Stimulated activated CD4-positive, alpha-beta T cell treated with anti-CD3 and anti-CD28 coated beads, Interleukin-15, amount 100 ng/mL, for 48 hours (primary cell): ENCODE measurements at regions not wholly inside any gene's neighbourhood (a gene's known extent, or its start where the extent isn't known, plus 50 kb on each side); places are given as distances from the start of the nearest gene placed in this dataset.
A peak's percentile ranks its signal among the peaks of the same experiment; 100 is the strongest.
"Not testable (repeated sequence)": the region's sequence is repeated elsewhere in the genome, so short reads cannot be mapped to it uniquely, and the experiment has no call there.

Experiments used
- DNase-seq, 2 donors: peaks; one replicate each; pipeline ENCODE4 v3.0.0-alpha.2; 2020; ENCODE audit warnings: low read depth in 2 of 2

DNA sequence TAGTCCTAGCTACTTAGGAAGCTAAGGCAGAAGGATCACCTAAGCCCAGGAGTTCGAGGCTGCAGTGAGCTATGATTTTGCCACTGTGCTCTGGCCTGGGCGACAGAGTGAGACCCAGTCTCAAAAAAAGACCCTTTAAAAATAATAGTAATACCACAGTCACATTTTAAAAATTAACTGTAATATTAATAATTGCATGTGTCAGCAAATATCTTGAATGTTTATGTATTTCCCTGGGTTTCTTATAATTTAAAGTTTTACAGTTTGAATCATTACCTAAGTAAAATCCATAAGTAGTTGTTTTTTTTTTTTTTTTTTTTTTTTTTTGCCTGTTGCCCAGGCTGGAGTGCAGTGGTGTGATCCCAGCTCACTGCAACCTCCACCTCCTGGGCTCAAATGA is 69.2 kb downstream of the LYZL2 start:
- DNase-seq = no peak

GRCh38 chr10:30559180-30559579 is 70.4 kb downstream of the LYZL2 start:
- no peak for DNase-seq

- no peak for DNase-seq
Observed at GRCh38 chr10:30558411-30558810, 71.1 kb downstream of the LYZL2 start.

- DNase-seq = no peak
Observed at GRCh38 chr10:30557884-30558283, 71.7 kb downstream of the LYZL2 start.

- no peak for DNase-seq
Observed at GRCh38 chr10:30556189-30556588, 73.4 kb downstream of the LYZL2 start.

DNA sequence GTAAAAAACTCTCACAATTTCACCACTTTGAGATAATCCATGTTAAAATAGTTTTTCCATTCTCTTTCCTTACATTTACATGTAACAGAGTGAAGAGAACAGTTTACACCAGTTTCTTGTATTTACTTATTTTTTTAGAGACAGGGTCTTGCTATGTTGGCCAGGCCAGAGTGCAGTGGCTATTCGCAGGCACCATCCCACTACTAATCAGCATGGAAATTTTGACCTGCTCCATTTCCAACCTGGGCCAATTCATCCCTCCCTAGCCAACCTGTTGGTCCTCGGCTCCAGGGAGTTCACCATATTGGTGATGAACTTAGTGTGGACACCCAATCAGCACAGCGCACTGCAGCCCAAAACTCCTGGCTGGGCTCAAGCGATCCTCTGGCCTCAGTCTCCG is 74.1 kb downstream of the LYZL2 start:
- no peak for DNase-seq

- no peak for DNase-seq
Observed at GRCh38 chr10:30554440-30554825, 75.1 kb downstream of the LYZL2 start.

- no peak for DNase-seq
Observed at GRCh38 chr10:30553626-30554439, 75.7 kb downstream of the LYZL2 start.

DNA sequence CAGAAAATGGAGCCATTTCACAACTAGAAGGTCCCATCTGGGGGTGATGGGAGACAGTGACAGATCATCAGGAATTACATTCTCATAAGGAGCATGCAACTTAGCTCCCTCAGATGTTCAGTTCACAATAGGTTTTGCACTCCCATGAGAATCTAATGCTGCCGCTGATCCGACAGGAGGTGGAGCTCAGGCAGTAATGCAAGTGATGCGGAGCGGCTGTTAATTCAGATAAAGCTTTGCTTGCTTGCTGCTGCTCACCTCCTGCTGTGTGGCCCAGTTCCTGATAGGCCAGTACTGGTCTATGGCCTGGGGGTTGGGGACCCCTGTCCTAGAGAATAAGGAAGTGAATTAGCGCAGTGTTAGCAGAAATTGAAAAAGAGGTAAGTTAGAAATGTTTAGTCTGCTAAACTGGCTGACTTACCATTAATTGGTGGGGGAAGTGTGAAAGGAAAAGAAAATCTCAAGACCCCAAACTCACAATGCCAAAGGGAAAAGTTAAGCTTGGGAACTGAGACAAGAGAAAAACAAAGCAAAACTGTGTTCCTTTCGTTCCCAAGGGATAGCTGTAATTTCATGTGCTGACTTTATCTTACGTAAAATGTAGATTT is 76.4 kb downstream of the LYZL2 start:
- DNase-seq = no peak

DNA sequence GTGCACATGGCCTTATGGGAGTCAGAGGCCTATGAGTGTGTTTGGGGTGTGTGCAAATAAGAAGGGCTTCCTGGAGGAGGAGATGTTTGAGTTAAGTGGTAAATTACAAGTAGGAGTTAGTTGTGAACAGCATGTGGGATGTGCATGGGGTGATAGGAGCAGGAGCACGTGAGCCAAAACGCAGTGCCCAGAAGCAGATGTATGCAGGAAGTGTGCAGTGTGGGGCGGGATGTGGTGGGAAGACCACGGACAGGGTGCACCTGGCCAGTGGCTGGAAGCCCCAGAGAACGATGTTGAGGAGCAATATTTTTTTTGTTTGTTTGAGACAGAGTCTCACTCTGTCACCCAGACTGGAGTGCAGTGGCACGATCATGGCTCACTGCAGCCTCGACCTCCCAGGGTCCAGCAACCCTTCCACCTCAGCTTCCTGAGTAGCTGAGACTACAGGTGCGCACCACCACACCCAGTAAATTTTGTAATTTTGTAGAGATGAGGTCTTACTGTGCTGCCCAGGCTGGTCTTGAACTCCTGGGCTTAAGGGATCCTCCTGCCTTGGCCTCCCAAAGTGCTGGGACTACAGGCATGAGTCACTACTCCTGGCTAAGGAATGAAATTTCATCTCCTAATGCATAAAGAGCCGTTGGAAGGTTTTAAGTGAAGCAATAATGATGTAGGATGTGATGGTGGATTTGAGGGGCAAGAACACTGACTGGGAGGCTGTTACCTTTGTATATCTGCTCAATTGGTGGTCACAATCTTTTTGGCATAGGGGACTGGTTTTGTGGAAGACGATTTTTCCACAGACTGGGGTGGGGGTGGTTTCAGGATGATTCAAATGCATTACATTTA is 78.4 kb downstream of the LYZL2 start:
- DNase-seq = no peak

GRCh38 chr10:30549134-30549687 is 80.3 kb downstream of the LYZL2 start:
- DNase-seq = not testable (repeated sequence)

DNA sequence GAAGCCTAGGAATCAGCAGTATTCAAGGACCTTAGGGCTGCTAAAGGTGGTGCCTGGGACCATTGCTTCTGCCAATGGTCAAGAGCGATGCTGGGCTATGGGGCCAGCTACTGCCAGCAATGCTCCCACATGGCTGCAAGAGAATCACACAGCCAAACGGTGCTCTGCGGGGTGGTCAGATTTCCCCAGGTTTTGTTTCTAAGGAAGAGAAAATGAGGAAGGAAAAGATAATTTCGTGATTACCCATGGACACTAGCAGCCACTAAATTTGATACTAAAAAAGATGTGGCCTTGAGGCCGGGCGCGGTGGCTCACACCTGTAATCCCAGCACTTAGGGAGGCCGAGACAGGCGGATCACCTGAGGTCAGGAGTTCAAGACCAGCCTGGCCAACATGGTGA is 83.0 kb downstream of the LYZL2 start:
- no peak for DNase-seq

- DNase-seq = no peak
Observed at GRCh38 chr10:30542895-30543288, 86.7 kb downstream of the LYZL2 start.

GRCh38 chr10:30542001-30542894 is 87.3 kb downstream of the LYZL2 start:
- DNase-seq = no peak

- DNase-seq = no peak
Observed at GRCh38 chr10:30540276-30540675, 89.3 kb downstream of the LYZL2 start.

- DNase-seq = no peak
Observed at GRCh38 chr10:30538086-30538485, 91.5 kb downstream of the LYZL2 start.

DNA sequence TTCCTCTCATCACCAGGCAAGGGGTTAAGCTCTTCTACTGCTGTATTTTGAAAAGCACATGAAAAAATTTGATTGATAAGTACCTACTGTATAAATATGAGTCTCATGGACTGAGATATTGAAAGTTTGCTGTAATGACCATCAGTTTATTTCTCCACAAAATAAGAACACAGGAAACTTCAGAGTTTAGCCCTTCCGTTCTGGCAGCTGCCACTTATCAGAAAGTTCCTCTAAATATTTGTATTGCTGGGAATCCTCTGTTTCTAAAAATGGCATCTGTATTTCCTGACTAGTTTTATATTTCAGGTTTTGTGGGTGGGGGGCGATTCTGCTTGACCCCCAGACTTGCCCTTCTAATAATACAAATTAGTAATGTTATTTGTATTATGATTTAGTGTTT is 92.0 kb downstream of the LYZL2 start:
- DNase-seq = no peak

DNA sequence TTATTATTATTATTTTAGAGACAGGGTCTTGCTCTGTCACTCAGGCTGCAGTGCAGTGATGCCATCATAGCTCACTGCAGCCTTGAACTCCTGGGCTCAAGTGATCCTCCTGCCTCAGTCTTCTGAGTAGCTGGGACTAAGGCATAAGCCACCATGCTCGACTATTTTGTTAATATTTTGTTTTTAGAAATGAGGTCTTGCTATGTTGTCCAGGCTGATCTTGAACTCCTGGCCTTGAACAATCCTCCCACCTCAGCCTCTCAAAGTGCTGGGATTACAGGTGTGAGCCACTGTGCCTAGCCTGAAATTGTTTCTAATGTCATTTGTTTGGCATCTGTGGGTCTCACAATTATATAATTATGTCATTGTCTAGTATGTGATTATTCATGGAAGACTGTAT is 92.4 kb downstream of the LYZL2 start:
- not testable (repeated sequence) for DNase-seq

- no peak for DNase-seq
Observed at GRCh38 chr10:30536578-30536977, 93.0 kb downstream of the LYZL2 start.

GRCh38 chr10:30535677-30536076 is 93.9 kb downstream of the LYZL2 start:
- no peak for DNase-seq

DNA sequence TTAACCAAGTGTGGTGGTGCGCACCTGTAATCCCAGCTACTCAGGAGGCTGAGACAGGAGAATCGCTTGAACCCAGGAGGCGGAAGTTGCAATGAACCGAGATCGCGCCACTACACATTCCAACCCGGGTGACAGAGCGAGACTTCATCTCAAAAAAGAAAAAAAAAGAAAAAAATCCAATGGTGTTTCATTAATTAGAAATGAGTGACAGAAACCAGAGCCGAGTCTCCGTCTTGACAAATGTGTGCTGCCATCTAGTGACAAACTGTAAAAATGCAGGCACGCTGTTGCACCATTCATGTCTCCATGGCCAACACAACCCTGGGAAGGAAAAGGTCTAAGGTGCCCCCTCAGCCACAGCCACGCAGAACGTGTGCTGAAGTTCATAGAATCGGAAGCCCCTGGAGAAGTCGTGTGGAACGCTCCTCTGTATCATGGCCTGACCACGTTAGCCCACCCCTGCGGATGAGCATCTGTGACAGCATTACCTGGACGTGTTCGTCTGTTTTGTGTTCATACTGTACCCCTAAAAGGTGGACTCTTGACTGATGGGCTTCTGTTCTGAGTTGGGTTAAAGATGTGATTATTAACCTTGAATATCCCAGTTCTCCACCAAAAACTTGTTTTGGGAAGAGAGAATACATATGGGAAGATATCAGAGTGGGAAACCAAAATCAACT is 94.9 kb downstream of the LYZL2 start:
- peak; percentile 36 to 57 for DNase-seq
